MM.1S (cell line): ENCODE measurements at regions not wholly inside any gene's neighbourhood (a gene's known extent, or its start where the extent isn't known, plus 50 kb on each side); places are given as distances from the start of the nearest gene placed in this dataset.

Experiments used
- EZH2 ChIP-seq: fragments of 300-600 bp; sonication (generic); optimal IDR thresholded peaks from 2 replicates; pipeline ENCODE3; 2017; ENCODE audit warnings: low read depth, mild to moderate bottlenecking, antibody characterized with exemption, low read length, mixed read lengths
- EZH2phosphoT487 ChIP-seq: fragments of 300-600 bp; sonication (generic); IDR thresholded peaks from 2 replicates; pipeline ENCODE4 v1.6.1; 2018; ENCODE audit warnings: antibody characterized with exemption, low read length
- TF ChIP-seq, protein P1 (sequence below): fragments of 300-600 bp; sonication (generic); IDR thresholded peaks from 2 replicates; pipeline ENCODE4 v1.5.1; 2016; ENCODE audit warnings: antibody characterized with exemption, low read length, mixed read lengths

DNA sequence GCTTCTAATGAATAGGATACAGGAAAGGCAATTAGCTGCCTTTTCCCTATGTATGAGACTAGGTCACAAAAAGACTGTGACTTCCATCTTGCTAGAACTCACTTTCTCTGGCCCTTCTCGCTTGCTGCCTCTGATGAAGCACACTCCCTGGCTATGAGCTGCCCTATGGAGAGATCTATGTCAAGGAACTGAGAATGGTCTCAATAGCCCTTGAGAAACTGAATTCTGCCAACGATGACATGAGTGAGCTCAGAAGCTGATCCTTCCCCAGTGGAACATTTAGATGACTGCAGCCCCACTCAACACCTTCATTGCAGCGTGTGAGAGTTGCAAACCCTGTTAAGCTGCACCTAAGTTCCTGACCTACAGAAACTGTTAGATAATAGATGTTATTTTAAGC is 309.8 kb downstream of the COG6 start:
- TF ChIP-seq, protein P1, sequence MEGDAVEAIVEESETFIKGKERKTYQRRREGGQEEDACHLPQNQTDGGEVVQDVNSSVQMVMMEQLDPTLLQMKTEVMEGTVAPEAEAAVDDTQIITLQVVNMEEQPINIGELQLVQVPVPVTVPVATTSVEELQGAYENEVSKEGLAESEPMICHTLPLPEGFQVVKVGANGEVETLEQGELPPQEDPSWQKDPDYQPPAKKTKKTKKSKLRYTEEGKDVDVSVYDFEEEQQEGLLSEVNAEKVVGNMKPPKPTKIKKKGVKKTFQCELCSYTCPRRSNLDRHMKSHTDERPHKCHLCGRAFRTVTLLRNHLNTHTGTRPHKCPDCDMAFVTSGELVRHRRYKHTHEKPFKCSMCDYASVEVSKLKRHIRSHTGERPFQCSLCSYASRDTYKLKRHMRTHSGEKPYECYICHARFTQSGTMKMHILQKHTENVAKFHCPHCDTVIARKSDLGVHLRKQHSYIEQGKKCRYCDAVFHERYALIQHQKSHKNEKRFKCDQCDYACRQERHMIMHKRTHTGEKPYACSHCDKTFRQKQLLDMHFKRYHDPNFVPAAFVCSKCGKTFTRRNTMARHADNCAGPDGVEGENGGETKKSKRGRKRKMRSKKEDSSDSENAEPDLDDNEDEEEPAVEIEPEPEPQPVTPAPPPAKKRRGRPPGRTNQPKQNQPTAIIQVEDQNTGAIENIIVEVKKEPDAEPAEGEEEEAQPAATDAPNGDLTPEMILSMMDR = no peak
- TF ChIP-seq EZH2 (no peak), EZH2phosphoT487 (no peak)
